GM21381 (cell line): ENCODE measurements at regions not wholly inside any gene's neighbourhood (a gene's known extent, or its start where the extent isn't known, plus 50 kb on each side); places are given as distances from the start of the nearest gene placed in this dataset.

Experiments used
- ATAC-seq: cut with Tn5 transposase; IDR thresholded peaks from one replicate; pipeline ENCODE4 v1.9.1; 2021; ENCODE audit warnings: mild to moderate bottlenecking, moderate library complexity; ENCODE audit not compliant: unreplicated experiment

- ATAC-seq = no peak
Measured at GRCh38 chr2:16852651-16853050, 187.0 kb upstream of the CYRIA start.

- ATAC-seq = no peak
Measured at GRCh38 chr2:16851126-16851525, 185.5 kb upstream of the CYRIA start.

DNA sequence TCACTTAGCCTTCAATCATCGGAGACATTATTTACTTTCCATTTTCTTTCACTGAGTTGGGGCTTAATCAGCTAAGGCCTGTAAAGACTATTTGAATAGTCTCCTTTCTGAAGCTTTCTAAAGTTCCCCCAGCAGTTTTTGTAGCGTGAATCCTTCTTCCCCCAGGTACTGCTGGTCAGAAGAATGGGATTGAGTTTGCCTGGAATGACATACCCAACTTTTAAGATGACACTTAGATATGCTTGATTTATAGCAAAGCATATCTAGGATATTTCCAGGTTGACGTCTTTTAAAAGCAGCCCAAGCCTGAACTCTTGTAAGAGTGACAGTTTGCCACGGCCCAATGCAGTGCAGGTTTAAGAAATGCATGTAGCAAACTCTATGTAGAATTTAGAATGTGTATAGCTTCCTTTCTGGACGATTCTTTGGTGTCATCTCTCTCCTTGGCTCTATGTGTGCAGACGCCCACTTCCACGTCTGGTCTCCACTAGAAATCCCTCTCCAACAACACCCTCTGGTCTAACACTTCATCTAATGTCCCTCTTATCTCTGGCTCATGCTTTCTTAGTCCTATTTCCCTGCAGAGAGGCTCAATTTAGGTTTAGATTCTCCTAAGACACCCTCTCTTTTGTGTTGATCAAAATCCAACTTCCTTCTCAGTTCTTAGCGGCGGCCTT, 175.0 kb upstream of the CYRIA start:
- ATAC-seq = no peak

DNA sequence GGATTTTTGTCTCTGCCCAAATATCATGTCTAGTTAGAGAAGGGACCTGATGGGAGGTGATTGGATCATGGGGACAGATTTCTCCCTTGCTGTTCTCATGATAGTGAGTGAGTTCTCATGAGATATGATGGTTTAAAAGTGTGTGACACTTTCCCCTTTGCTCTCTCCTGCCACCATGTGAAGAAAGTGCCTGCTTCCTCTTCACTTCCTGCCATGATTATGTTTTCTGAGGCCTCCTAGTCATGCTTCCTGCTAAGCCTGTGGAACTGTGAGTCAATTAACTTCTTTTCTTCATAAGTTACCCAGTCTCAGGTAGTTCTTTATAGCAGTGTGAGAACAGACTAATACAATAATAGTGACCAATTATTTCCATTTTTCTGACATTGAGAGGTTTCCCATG, 167.3 kb upstream of the CYRIA start:
- ATAC-seq = no peak

GRCh38 chr2:16828828-16829160, 163.2 kb upstream of the CYRIA start:
- no peak for ATAC-seq

GRCh38 chr2:16828044-16828827, 162.6 kb upstream of the CYRIA start:
- ATAC-seq = no peak

DNA sequence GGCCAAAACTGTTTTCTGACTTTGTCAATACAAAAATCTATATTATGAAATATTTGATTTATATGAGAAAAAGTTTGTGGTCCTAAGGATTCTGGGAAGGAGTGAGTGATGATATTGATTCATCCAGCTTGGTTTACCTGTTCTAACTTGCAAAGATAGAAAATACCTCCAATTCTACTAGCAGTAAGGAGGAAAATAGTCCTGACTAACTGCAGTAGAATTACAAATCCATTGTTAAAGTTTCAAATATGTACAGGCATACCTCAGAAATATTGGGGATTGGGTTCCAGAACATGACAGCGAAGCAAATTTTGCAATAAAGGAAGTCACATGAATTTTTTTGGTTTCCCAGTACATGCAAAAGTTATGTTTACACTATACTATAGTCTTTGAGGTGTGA, 158.8 kb upstream of the CYRIA start:
- ATAC-seq = no peak

- no peak for ATAC-seq
Measured at GRCh38 chr2:16821692-16822091, 156.1 kb upstream of the CYRIA start.

DNA sequence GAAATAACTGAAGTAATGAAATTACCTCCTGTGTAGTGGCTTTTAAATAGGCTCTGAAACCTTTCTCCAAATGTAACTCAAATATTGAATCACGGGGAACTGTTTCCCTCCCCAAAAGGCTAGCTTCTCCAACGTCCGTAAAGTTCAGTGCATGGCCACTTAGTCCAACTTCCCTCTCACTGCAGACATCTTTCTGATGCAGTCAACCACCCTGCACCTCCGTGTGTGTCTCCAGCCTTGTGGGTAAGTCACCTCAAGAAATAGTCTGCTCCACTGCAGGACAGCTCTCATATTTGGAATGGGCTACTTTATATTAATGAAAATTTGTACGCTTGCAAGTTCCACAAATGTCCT, 152.5 kb upstream of the CYRIA start:
- no peak for ATAC-seq

- ATAC-seq = no peak
Measured at GRCh38 chr2:16817305-16818202, 151.9 kb upstream of the CYRIA start.

- ATAC-seq = no peak
Measured at GRCh38 chr2:16816522-16816921, 150.9 kb upstream of the CYRIA start.

DNA sequence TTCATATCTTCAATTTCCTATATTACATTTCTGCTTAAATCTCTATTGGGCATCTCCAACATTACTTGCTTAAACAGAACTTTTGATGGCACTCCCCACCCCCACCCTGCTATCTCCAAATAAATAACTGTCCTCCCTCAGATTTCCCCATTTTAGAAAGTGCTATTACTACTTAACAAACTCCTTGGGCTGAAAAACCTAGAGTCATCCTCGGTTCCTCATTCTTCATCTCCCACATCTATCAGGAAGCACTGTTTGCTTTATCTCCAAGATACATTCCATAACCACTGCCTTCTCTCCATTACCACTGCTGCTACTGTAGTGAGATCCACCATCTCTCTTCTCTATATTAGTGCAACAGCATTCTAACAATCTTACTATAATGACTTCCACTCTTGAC, 150.4 kb upstream of the CYRIA start:
- no peak for ATAC-seq

DNA sequence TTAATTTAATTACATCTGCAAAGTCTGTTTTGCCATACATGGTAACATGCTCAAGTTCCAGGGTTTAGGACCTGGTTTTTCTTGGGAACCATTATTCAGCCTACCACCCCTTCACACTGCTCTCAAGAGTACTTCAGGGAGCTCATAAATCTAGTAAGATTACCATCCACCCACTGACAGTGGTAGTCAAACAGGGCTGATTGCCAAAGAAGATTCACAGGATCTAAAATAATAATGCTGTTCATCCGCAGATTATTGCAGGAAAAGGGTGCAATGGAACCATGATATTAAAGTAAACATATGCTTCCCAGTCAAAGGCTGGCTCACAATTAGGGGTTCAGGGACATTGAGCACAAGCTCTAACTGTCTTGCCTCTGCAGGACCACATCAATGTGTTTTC, 148.0 kb upstream of the CYRIA start:
- no peak for ATAC-seq

DNA sequence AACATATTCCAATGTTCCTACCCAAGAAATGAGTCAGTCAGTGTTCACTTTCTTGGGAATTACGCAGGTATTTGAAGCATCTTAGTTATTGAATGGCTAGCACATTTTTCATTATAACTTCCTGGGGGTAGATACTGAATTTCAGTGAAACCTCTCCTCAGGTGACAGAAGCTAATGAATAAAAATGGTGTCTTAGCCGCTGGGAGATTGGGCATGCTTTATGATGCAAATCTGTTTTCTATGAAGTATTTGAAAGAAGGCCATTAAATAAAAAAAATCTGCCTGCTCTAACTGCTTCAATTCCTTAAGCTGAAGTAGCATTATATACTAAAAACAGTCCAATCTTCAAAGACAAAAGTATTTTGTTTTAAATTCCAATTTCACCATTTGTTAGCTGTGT, 132.8 kb upstream of the CYRIA start:
- no peak for ATAC-seq

- no peak for ATAC-seq
Measured at GRCh38 chr2:16791496-16791895, 125.9 kb upstream of the CYRIA start.

DNA sequence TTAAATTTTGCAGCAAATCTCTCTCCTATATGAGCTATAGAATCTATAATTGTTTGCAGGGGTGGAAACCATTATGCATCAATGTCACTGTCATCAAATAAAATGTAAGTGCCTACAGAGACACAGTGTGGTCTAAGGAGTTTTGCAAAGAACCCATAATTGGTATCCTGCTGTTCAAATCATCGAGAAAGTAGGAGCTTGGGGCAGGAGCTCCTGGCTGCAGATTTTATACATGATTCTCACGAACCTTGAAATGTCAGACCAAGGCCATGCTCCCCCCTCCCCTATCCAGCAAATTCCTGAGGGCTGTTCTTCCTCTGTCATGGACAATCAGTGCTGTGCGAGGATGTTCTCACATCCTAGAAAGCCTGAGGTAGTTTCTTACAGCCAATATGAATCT, 119.5 kb upstream of the CYRIA start:
- ATAC-seq = no peak

DNA sequence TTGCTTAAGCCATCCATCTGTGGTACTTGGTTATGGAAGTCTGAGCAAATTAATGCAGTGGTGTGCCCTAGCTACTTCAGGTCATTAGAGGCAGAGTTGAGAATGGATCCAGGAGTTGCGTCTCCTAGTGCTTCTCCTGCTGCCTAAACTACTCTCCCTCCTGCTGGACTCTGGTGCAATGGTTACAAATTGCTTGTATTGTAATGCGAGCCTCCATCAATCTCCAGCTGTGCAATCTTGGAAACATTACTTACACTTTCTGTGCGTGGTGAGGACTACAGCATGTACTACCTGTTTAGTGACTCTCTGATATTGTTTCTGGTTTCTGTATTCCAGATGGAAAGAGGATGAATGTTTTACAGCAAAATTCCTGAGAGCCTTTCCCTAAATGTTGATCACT, 119.0 kb upstream of the CYRIA start:
- no peak for ATAC-seq

GRCh38 chr2:16777123-16777870, 111.7 kb upstream of the CYRIA start:
- ATAC-seq = no peak

DNA sequence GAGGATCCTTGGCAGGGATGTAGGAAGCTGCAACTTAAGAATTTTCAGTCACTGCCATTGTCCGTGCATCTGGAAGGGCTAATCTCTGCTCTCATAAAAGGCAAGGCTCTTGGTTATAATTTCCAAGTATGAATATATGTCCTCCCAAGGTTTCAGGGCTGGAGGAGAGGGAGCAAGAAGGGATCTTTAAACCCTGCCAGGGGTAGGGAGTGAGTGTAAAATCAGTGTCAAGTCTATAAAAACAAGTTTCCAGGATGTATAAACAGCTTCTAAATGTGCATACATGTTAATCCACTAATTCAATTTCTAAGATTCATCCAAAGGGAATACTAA, 110.2 kb upstream of the CYRIA start:
- no peak for ATAC-seq

GRCh38 chr2:16774980-16775898, 109.6 kb upstream of the CYRIA start:
- no peak for ATAC-seq
